K562 (cell line): ENCODE measurements at regions not wholly inside any gene's neighbourhood (a gene's known extent, or its start where the extent isn't known, plus 50 kb on each side); places are given as distances from the start of the nearest gene placed in this dataset.

Source experiments
- ATAC-seq: fragments of 200-7000 bp; cut with Tn5 transposase; 3 replicates; pipeline ENCODE4 v1.9.1; 2020; ENCODE audit warnings: moderate library complexity
- BruUV-seq: library from RNA; stranded (reverse); fragments of 400-500 nt; replicated peaks from 2 replicates; lab custom pipeline; 2021; lab: Mats Ljungman, UMichigan
- CTCF ChIA-PET: fragments of 300-600 bp; formaldehyde crosslinking; extraction: SDS; loops from one replicate; lab custom pipeline; 2021; ENCODE audit warnings: low intra/inter-chr PET ratio; lab: Yijun Ruan, JAX
- POLR2A ChIA-PET: fragments of 300-600, 350-650 bp; sonication (Branson Sonifier 250); formaldehyde crosslinking; extraction: SDS; loops from one replicate; lab custom pipeline; 2021; ENCODE audit warnings: antibody characterized with exemption, inconsistent platforms; lab: Yijun Ruan, JAX
- DNase-seq, 4 experiments: peaks; one replicate each; pipeline versions ENCODE4 v3.0.0 to v3.0.0-alpha.2; 2011 to 2018; ENCODE audit warnings: low spot score in 3 of 4, mixed read lengths in 3 of 4; ENCODE audit errors: extremely low read depth in 1 of 4
- FAIRE-seq: peaks from 2 replicates; lab custom pipeline; 2011; peaks lifted over from hg19 to GRCh38; lab: Jason Lieb, UNC
- H2AFZ ChIP-seq: 2 replicates; pipeline ENCODE4 v1.6.0; 2011; ENCODE audit warnings: low read depth, low read length, control low read depth, inconsistent platforms
- H3K27ac ChIP-seq: fragments of 200-600 bp; 3 replicates; pipeline ENCODE4 v1.8.0; 2011; ENCODE audit warnings: low read depth, mild to moderate bottlenecking, control low read depth, inconsistent platforms, low read length, moderate library complexity, mixed read lengths; ENCODE audit errors: extremely low read depth
- H3K27me3 ChIP-seq, 2 experiments: fragments of 300-600 bp in 1 of 2; 2 replicates in 1 of 2; 3 replicates in 1 of 2; pipeline versions ENCODE4 v1.6.0 to v1.8.0; 2011; ENCODE audit warnings: inconsistent platforms in 2 of 2, low read length in 2 of 2, mild to moderate bottlenecking in 1 of 2, mixed read lengths in 1 of 2, moderate library complexity in 1 of 2; ENCODE audit not compliant: control insufficient read depth in 2 of 2, insufficient read depth in 2 of 2
- H3K36me3 ChIP-seq: fragments of 300-600 bp; 3 replicates; pipeline ENCODE4 v1.8.0; 2011; ENCODE audit warnings: mild to moderate bottlenecking, low read length, inconsistent platforms; ENCODE audit not compliant: control insufficient read depth, insufficient read depth
- H3K4me1 ChIP-seq, 2 experiments: fragments of 200-600 bp in 1 of 2; replicated peaks in 1 of 2; 2 replicates in 1 of 2; 3 replicates in 1 of 2; pipeline versions ENCODE4 v1.5.1 to v1.8.0; 2011; ENCODE audit warnings: inconsistent platforms in 2 of 2, low read length in 2 of 2, mild to moderate bottlenecking in 1 of 2, mixed read lengths in 1 of 2, moderate library complexity in 1 of 2; ENCODE audit not compliant: control insufficient read depth in 2 of 2, insufficient read depth in 2 of 2
- H3K4me2 ChIP-seq: 2 replicates; pipeline ENCODE4 v1.6.1; 2011; ENCODE audit warnings: low read length, control low read depth, inconsistent platforms, mixed read lengths; ENCODE audit not compliant: insufficient read depth
- H3K4me3 ChIP-seq: fragments of 200-600 bp; sonication (generic), shearing (Covaris generic); 2 replicates; pipeline ENCODE4 v1.5.1; 2016; ENCODE audit warnings: control low read depth, inconsistent platforms
- H3K79me2 ChIP-seq: fragments of 200-600 bp; 3 replicates; pipeline ENCODE4 v1.8.0; 2011; ENCODE audit warnings: low read length, inconsistent platforms; ENCODE audit not compliant: control insufficient read depth, insufficient read depth
- H3K9ac ChIP-seq, 2 experiments: 2 replicates each; pipeline versions ENCODE4 v1.6.0 to v1.6.1; 2011; ENCODE audit warnings: low read depth in 2 of 2, low read length in 2 of 2, control low read depth in 1 of 2, inconsistent platforms in 1 of 2, mild to moderate bottlenecking in 1 of 2, mixed read lengths in 1 of 2; ENCODE audit not compliant: insufficient read depth in 1 of 2
- H3K9me1 ChIP-seq: one replicate; pipeline ENCODE4 v1.6.0; 2011; ENCODE audit warnings: inconsistent platforms, mild to moderate bottlenecking, low read length, moderate library complexity; ENCODE audit not compliant: control insufficient read depth, insufficient read depth
- H3K9me3 ChIP-seq: replicated peaks from 2 replicates; pipeline ENCODE4 v1.5.1; 2011; ENCODE audit warnings: low read depth, low read length, inconsistent platforms; ENCODE audit not compliant: control insufficient read depth, insufficient read depth
- H4K20me1 ChIP-seq: replicated peaks from 2 replicates; pipeline ENCODE4 v1.6.1; 2011; ENCODE audit warnings: low read length, inconsistent platforms, mixed read lengths; ENCODE audit not compliant: control insufficient read depth, insufficient read depth
- ARNT ChIP-seq, 2 experiments: fragments of 450-650 bp; IDR thresholded peaks; 2 replicates each; pipeline ENCODE4 v1.6.1; 2016; ENCODE audit warnings: mild to moderate bottlenecking in 1 of 2
- HMGXB4 ChIP-seq: sonication (generic); formaldehyde crosslinking; IDR thresholded peaks from 2 replicates; pipeline ENCODE4 v1.8.1; 2023; ENCODE audit warnings: mild to moderate bottlenecking, missing genetic modification reagents
- KLF1 ChIP-seq: fragments of 450-650 bp; IDR thresholded peaks from 2 replicates; pipeline ENCODE4 v1.6.1; 2016; ENCODE audit warnings: missing genetic modification characterization, missing compliant biosample characterization
- NCOA4 ChIP-seq: fragments of 450-650 bp; IDR thresholded peaks from 2 replicates; pipeline ENCODE4 v1.6.1; 2018; ENCODE audit warnings: mild to moderate bottlenecking; ENCODE audit not compliant: partially characterized antibody
- NKRF ChIP-seq: fragments of 450-650 bp; IDR thresholded peaks from 2 replicates; pipeline ENCODE4 v1.6.1; 2016; ENCODE audit warnings: borderline replicate concordance
- STAT5A ChIP-seq: IDR thresholded peaks from 2 replicates; pipeline ENCODE4 v1.6.1; 2012; ENCODE audit warnings: low read length, inconsistent platforms, borderline replicate concordance
- ZBTB26 ChIP-seq: fragments of 450-650 bp; formaldehyde crosslinking; IDR thresholded peaks from 2 replicates; pipeline ENCODE4 v1.4.0; 2022; ENCODE audit warnings: missing genetic modification characterization
- WGBS: fragments of 100-300 bp; shearing (Covaris generic); methylation state at CpG from one replicate; pipeline ENCODE4 v1.1.6; 2016; ENCODE audit warnings: low coverage, mixed read lengths; ENCODE audit not compliant: insufficient coverage; ENCODE audit errors: missing lambda C conversion rate; 5-methylcytosine and 5-hydroxymethylcytosine counted together
- in situ Hi-C: fragments of 300-500 bp; cut with MboI; formaldehyde crosslinking; loops from 4 replicates; pipeline ENCODE4 v1.15.0; 2018; ENCODE audit warnings: inconsistent platforms, mixed read lengths
- intact Hi-C: fragments of 100-400 bp; cut with micrococcal nuclease; formaldehyde crosslinking; loops from 2 replicates; pipeline ENCODE4 v1.14.2; 2022

GRCh38 chr2:200189964-200190363 lies 116.5 kb upstream of the SPATS2L start:
- intact Hi-C loops: loop anchor here (10.0 kb wide), 1 partner anchor 205 kb away; no protein-coding TSS in a partner anchor
- CTCF ChIA-PET: no interaction called here
- no peak for DNase-seq
- no peaks in the 10 kb centered on the region for H3K36me3 ChIP-seq
- no peak overlapping the region for H3K4me3 ChIP-seq
- peak; percentile 67 for FAIRE-seq
- no peak for ATAC-seq
- no peak overlapping the region for H2AFZ ChIP-seq
- no peaks in the 10 kb centered on the region for H3K9me1 ChIP-seq
- TF ChIP-seq ARNT (IDR thresholded peaks at IDR 0.05): no peak
- no peak for TF ChIP-seq ZBTB26 (CRISPR knock-in tag)
- no peak for TF ChIP-seq STAT5A
- no peak for TF ChIP-seq HMGXB4 (CRISPR knock-in tag)
- no peak for TF ChIP-seq KLF1 (tag)
- TF ChIP-seq NKRF: no peak
- TF ChIP-seq NCOA4: no peak
- TF ChIP-seq, all 486 proteins: peak for 0
- Histone ChIP-seq H3K4me1 (no peaks in the 10 kb centered on the region), H4K20me1 (no peaks in the 10 kb centered on the region), H3K9ac (no peak overlapping the region), H3K27ac (no peak overlapping the region), H3K79me2 (no peaks in the 10 kb centered on the region), H3K4me2 (no peak overlapping the region), H3K27me3 (no peaks in the 10 kb centered on the region; a peak in 1 of 5 replicates), H3K9me3 (no peaks in the 10 kb centered on the region)
- 0% methylated on average over 2 of the region's 2 CpGs for WGBS
- in situ Hi-C loops: no loop called here
- no TSS peak for BruUV-seq
- POLR2A ChIA-PET: no interaction called here
